Ovary (tissue), 7 donors: ENCODE measurements at regions not wholly inside any gene's neighbourhood (a gene's known extent, or its start where the extent isn't known, plus 50 kb on each side); places are given as distances from the start of the nearest gene placed in this dataset.

Experiments
- DNase-seq, 5 donors: peaks; one replicate each; pipeline ENCODE4 v3.0.0-alpha.2; 2019 to 2020
- H3K27ac ChIP-seq, 2 donors: fragments of 200-600 bp; one replicate each; pipeline versions ENCODE4 v1.5.1 to v1.8.0; 2019 to 2022
- H3K27me3 ChIP-seq: fragments of 200-600 bp; one replicate; pipeline ENCODE4 v1.8.0; 2022
- H3K36me3 ChIP-seq: fragments of 200-600 bp; sonication (generic); one replicate; pipeline ENCODE4 v1.5.1; 2019
- H3K4me1 ChIP-seq: one replicate; pipeline ENCODE4 v1.8.1; 2013; ENCODE audit warnings: mild to moderate bottlenecking, moderate library complexity; ENCODE audit not compliant: insufficient read depth
- H3K4me3 ChIP-seq: fragments of 200-600 bp; sonication (generic); one replicate; pipeline ENCODE4 v1.5.1; 2017
- H3K9me3 ChIP-seq, 2 donors: fragments of 200-600 bp in 1 of 2; sonication (generic) in 1 of 2; one replicate each; pipeline versions ENCODE4 v1.5.1 to v1.8.1; 2013 to 2019; ENCODE audit warnings: mild to moderate bottlenecking in 1 of 2, moderate library complexity in 1 of 2
- CTCF ChIP-seq, 3 donors: fragments of 450-650 bp in 2 of 3; fragments of 200-600 bp in 1 of 3; IDR thresholded peaks; one replicate each; pipeline versions ENCODE4 v1.5.1 to v1.8.0; 2016 to 2022; ENCODE audit warnings: antibody characterized with exemption in 3 of 3, mild to moderate bottlenecking in 1 of 3
- EP300 ChIP-seq: sonication (generic); formaldehyde crosslinking; IDR thresholded peaks from one replicate; pipeline ENCODE4 v1.6.1; 2017; ENCODE audit warnings: antibody characterized with exemption
- POLR2A ChIP-seq: fragments of 450-650 bp; IDR thresholded peaks from one replicate; pipeline ENCODE4 v1.6.1; 2017; ENCODE audit warnings: antibody characterized with exemption, mild to moderate bottlenecking, moderate library complexity
- WGBS, 3 donors: extraction: QIAGEN DNeasy Blood & Tissue Kit in 1 of 3; methylation state at CpG; one replicate each; pipeline versions ENCODE4 v1.1.5 to v1.1.7; 2013 to 2017; 5-methylcytosine and 5-hydroxymethylcytosine counted together
- intact Hi-C, 4 donors: fragments of 100-400 bp; cut with DNase I; formaldehyde crosslinking; loops; one replicate each; pipeline versions ENCODE4 v1.11.0 to v1.15.1; 2022 to 2023
- donor health status: DM: no; HTN: no; CAD: no; lungs with moderate emphysema.
- donor health status: DM: no; HTN: no; CAD: no.
- donor health status: Bipolar disorder and iron deficiency.
- donor health status: DM: no; HTN: no; CAD: no.
- donor health status: DM: yes; HTN: yes; CAD: no.

GRCh38 chr4:151955721-151956380 is 195.0 kb upstream of the GATB start:
- no peaks in the 10 kb centered on the region for H3K9me3 ChIP-seq
- no peak overlapping the region for H3K27ac ChIP-seq
- H3K27me3 ChIP-seq = no peaks in the 10 kb centered on the region
- WGBS, 3 donors = 76 to 84% (median 77%) methylated on average over 5 of the region's 5 CpGs
- H3K4me1 ChIP-seq = no peaks in the 10 kb centered on the region
- no peak overlapping the region for H3K4me3 ChIP-seq
- intact Hi-C loops = no loop called here
- no peak for TF ChIP-seq EP300
- no peak for TF ChIP-seq POLR2A
- TF ChIP-seq CTCF (IDR thresholded peaks at IDR 0.05) = no peak
- no peak for DNase-seq
- H3K36me3 ChIP-seq = no peaks in the 10 kb centered on the region

- WGBS, 3 donors = 84 to 89% (median 87%) methylated on average over 6 of the region's 6 CpGs
- no peak overlapping the region for H3K27ac ChIP-seq
- intact Hi-C loops = no loop called here
- no peaks in the 10 kb centered on the region for H3K27me3 ChIP-seq
- H3K36me3 ChIP-seq = no peaks in the 10 kb centered on the region
- no peak overlapping the region for H3K4me3 ChIP-seq
- no peak for DNase-seq
- TF ChIP-seq POLR2A (no peak), EP300 (no peak), CTCF (IDR thresholded peaks at IDR 0.05) (no peak)
- H3K9me3 ChIP-seq = no peaks in the 10 kb centered on the region
- H3K4me1 ChIP-seq = no peaks in the 10 kb centered on the region
These were observed 193.1 kb upstream of the GATB start for GRCh38 chr4:151953795-151954372.

- H3K4me3 ChIP-seq = no peak overlapping the region
- H3K36me3 ChIP-seq = no peaks in the 10 kb centered on the region
- intact Hi-C loops = no loop called here
- H3K4me1 ChIP-seq = no peaks in the 10 kb centered on the region
- no peaks in the 10 kb centered on the region for H3K9me3 ChIP-seq
- TF ChIP-seq POLR2A (no peak), EP300 (no peak), CTCF (IDR thresholded peaks at IDR 0.05) (no peak)
- no peak overlapping the region for H3K27ac ChIP-seq
- DNase-seq = no peak
- H3K27me3 ChIP-seq = no peaks in the 10 kb centered on the region
- 87 to 96% (median 88%) methylated on average over 1 of the region's 1 CpG for WGBS, 3 donors
These were observed 192.5 kb upstream of the GATB start for GRCh38 chr4:151953312-151953711.

DNA sequence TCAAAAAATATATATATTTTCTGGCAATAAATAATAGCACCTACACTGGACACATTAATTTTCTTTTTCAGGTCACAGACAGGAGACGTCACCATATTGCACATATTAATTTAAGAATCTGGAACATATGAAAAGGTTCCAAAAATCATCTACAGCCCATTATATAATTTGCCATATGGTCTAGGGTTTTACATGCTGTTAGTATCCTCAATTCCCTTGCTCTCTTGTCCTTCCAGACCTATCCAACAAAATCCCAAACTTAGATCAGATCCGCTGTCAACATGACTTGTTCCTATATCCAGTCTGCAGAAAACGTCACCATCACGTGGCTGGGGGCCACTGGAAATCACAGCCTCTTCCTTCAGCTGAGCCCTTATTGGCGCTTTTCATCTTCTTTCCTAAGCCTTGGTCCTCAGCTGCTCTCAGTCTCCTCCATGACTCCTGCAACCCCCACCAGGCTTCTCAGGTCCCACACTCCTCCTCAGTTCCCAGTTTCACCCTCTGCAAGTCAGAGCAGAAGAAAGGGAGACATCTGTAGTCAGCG is 192.0 kb upstream of the GATB start:
- TF ChIP-seq CTCF (IDR thresholded peaks at IDR 0.05) = no peak
- TF ChIP-seq EP300 = no peak
- TF ChIP-seq POLR2A = no peak
- intact Hi-C loops = no loop called here
- Histone ChIP-seq H3K27me3 (no peaks in the 10 kb centered on the region), H3K27ac (no peak overlapping the region), H3K4me3 (no peak overlapping the region), H3K9me3 (no peaks in the 10 kb centered on the region), H3K36me3 (no peaks in the 10 kb centered on the region), H3K4me1 (no peaks in the 10 kb centered on the region)
- WGBS, 3 donors = 88 to 92% (median 92%) methylated on average over 6 of the region's 6 CpGs
- no peak for DNase-seq
